Mesothelial cell of epicardium (in vitro differentiated cells): ENCODE measurements at regions not wholly inside any gene's neighbourhood (a gene's known extent, or its start where the extent isn't known, plus 50 kb on each side); places are given as distances from the start of the nearest gene placed in this dataset.

Experiments used
- DNase-seq, 2 experiments: peaks; one replicate each; pipeline ENCODE4 v3.0.0; 2021; ENCODE audit warnings: low spot score in 2 of 2; ENCODE audit not compliant: unreplicated experiment in 2 of 2
- H3K27ac Mint-ChIP-seq: 2 replicates; pipeline ENCODE4 v1.8.0; 2021; ENCODE audit warnings: mixed read lengths
- H3K27me3 Mint-ChIP-seq: 2 replicates; pipeline ENCODE4 v1.8.0; 2021; ENCODE audit warnings: low read depth, mixed read lengths
- H3K36me3 Mint-ChIP-seq: 2 replicates; pipeline ENCODE4 v1.8.0; 2021; ENCODE audit warnings: mixed read lengths
- H3K4me1 Mint-ChIP-seq: 2 replicates; pipeline ENCODE4 v1.8.0; 2021; ENCODE audit warnings: mixed read lengths
- H3K4me3 Mint-ChIP-seq: 2 replicates; pipeline ENCODE4 v1.8.0; 2021; ENCODE audit warnings: mild to moderate bottlenecking, moderate library complexity, mixed read lengths
- H3K9me3 Mint-ChIP-seq: 2 replicates; pipeline ENCODE4 v1.8.0; 2021; ENCODE audit warnings: mixed read lengths
- CTCF ChIP-seq: fragments of 200-600 bp; sonication (generic); IDR thresholded peaks from one replicate; pipeline ENCODE4 v1.5.0; 2021; ENCODE audit warnings: antibody characterized with exemption; ENCODE audit not compliant: unreplicated experiment

GRCh38 chr5:117457656-117458055 is 883.0 kb upstream of the SEMA6A start:
- no peaks in the 10 kb centered on the region for H3K4me1 Mint-ChIP-seq
- H3K4me3 Mint-ChIP-seq: no peak overlapping the region
- H3K27ac Mint-ChIP-seq: no peak overlapping the region
- no peaks in the 10 kb centered on the region for H3K9me3 Mint-ChIP-seq
- DNase-seq: no peak
- H3K27me3 Mint-ChIP-seq: no peaks in the 10 kb centered on the region
- no peak for TF ChIP-seq CTCF
- no peaks in the 10 kb centered on the region for H3K36me3 Mint-ChIP-seq

- TF ChIP-seq CTCF: no peak
- Mint-ChIP-seq H3K9me3 (no peaks in the 10 kb centered on the region), H3K4me1 (no peaks in the 10 kb centered on the region), H3K27me3 (no peaks in the 10 kb centered on the region), H3K27ac (no peak overlapping the region), H3K4me3 (no peak overlapping the region), H3K36me3 (no peaks in the 10 kb centered on the region)
- no peak for DNase-seq
Measured at GRCh38 chr5:117456866-117457470, 882.3 kb upstream of the SEMA6A start.

- H3K4me3 Mint-ChIP-seq: peak overlapping the region; percentile 60
- no peak for DNase-seq
Measured at GRCh38 chr5:117455236-117456233, 880.9 kb upstream of the SEMA6A start.

GRCh38 chr5:117454716-117455212 is 880.1 kb upstream of the SEMA6A start:
- no peaks in the 10 kb centered on the region for H3K27me3 Mint-ChIP-seq
- no peak overlapping the region for H3K27ac Mint-ChIP-seq
- peak overlapping the region; percentile 60 for H3K4me3 Mint-ChIP-seq
- no peaks in the 10 kb centered on the region for H3K9me3 Mint-ChIP-seq
- peak; percentile 74 for TF ChIP-seq CTCF
- no peaks in the 10 kb centered on the region for H3K36me3 Mint-ChIP-seq
- DNase-seq: no peak
- H3K4me1 Mint-ChIP-seq: no peaks in the 10 kb centered on the region

More at GRCh38 chr5:117455236-117456233, 880.9 kb upstream of the SEMA6A start:
- Mint-ChIP-seq H3K27ac (no peak overlapping the region), H3K9me3 (no peaks in the 10 kb centered on the region), H3K36me3 (no peaks in the 10 kb centered on the region), H3K27me3 (no peaks in the 10 kb centered on the region), H3K4me1 (no peaks in the 10 kb centered on the region)
- no peak for TF ChIP-seq CTCF

GRCh38 chr5:117436846-117437245 is 862.2 kb upstream of the SEMA6A start:
- Mint-ChIP-seq H3K4me3 (no peak overlapping the region), H3K36me3 (no peaks in the 10 kb centered on the region), H3K27ac (no peak overlapping the region), H3K27me3 (no peaks in the 10 kb centered on the region), H3K9me3 (no peaks in the 10 kb centered on the region), H3K4me1 (peaks cover 7% of the 10 kb centered on the region)
- no peak for DNase-seq
- no peak for TF ChIP-seq CTCF
